ENCODE measurements at regions not wholly inside any gene's neighbourhood (a gene's known extent, or its start where the extent isn't known, plus 50 kb on each side); places are given as distances from the start of the nearest gene placed in this dataset.
A peak's percentile ranks its signal among the peaks of the same experiment; 100 is the strongest.

DNA sequence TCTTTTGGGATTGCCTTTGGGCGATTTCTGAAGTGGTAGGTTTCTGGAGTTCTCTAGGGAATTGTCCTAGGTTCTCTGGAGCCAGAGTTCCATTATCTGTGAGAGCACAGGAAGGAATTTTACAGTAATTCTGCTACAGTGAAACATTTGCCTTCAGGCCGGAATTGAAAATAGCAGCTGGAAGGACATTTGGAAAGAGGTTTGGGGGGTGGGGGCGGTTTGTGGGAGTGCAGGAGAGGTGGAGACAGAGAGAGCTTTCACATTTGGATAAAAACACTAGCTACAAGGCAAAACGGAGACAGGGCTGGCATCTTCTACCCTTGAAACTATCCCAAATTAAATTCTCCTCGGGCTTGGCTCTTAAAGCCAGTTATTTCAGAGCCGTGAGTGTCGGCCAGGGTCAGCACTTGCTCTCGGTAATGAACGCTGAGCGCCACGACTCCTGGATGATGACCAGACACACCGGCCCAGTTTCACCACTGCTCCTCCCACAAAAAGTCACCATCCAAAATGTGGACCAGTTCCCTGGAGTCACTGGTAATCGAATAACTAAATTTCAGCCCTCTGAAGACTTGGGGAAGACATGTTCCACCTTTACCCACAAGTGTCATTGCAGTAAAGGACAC is 67.7 kb upstream of the TANC2 start:
- TF ChIP-seq ISL1 (CRISPR knock-in tag; IDR thresholded peaks at IDR 0.05): 0 out of 2 replicates have a peak, but pooled peaks have one; percentile 40
- no peak for TF ChIP-seq OSR1 (CRISPR knock-in tag; IDR thresholded peaks at IDR 0.05)
- ATAC-seq: peak; percentile 20; the same call in 1 of the 3 replicates

DNA sequence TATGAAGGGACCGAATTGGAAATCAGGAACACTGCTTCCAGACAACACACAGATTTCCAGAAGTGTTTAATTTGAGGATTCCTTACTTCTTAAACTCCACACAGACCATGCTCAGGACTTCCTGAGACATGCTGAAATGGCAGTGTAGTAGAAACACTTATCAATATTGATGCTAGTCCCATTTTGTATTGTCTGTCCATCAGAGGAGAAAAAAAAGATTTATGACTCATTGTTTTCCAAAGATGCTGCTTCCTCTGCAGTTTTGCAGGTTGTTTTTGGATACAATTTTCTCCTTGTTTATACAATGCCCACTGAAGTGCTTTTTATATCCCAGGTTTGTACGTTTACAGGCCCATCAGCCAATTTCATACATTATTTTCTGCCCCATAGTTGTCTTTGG is 68.3 kb upstream of the TANC2 start:
- TF ChIP-seq SNAI2 (CRISPR knock-in tag; IDR thresholded peaks at IDR 0.05): peak; percentile 92; the same call in 1 of the 2 replicates
- TF ChIP-seq CSRNP3 (CRISPR knock-in tag; IDR thresholded peaks at IDR 0.05): no peak
- ATAC-seq: no peak

DNA sequence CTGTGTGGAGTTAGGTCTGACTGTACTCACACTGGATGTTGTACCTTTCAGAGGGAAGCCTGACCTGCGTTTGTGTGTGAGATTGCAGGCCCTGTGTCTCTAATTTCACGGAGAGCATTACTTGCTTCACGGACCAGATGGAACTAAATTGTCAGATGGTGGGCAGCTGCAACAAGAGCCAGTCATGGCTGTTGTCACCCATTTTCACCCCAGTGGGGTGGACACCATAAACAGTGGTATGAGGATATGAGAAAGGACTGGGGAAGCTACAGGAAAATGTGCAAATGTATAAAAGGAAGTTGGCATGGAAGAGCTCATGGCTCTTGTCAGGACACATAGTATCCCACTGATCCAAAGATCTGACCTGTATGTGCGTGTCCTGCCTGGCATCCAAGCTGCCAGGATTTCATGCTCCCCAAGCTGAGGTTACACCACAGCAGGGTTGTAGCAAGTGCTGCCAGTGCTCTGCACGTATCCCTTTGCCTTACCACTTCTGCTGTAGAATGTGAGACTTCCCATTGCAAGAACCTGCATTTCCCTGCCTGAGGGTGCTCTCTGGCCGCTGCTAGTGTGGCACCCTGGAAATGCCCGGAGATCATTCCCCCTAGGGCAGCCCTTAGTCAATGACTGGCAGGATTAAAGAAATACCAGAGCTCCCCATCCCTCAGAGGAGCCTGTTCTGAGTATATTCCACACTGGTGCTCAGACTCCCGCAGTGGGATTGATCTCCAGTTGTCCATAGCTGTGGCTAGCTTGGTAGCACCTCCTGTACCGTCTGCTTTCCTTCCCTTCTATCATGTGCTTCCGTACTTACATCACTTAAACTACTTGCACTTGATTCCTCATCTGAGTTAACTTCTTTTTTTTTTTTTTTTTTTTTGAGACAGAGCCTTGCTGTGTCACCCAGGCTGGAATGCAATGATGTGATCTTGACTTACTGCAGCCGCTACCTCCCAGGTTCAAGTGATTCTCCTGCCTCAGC is 70.4 kb upstream of the TANC2 start:
- no peak for ATAC-seq
- TF ChIP-seq TOX (CRISPR knock-in tag; IDR thresholded peaks at IDR 0.05; ENCODE audit: borderline replicate concordance) (no peak), TCF4 (CRISPR knock-in tag; IDR thresholded peaks at IDR 0.05; ENCODE audit: borderline replicate concordance) (no peak), TSHZ2 (CRISPR knock-in tag; IDR thresholded peaks at IDR 0.05) (no peak), ARNTL (CRISPR knock-in tag; IDR thresholded peaks at IDR 0.05; ENCODE audit: borderline replicate concordance, low read depth) (no peak), ZNF565 (CRISPR knock-in tag; conservative IDR thresholded peaks at IDR 0.05; ENCODE audit: low read depth) (no peak), ISL1 (CRISPR knock-in tag; IDR thresholded peaks at IDR 0.05) (no peak), CREB5 (CRISPR knock-in tag; IDR thresholded peaks at IDR 0.05; ENCODE audit: low read depth) (no peak), RARB (CRISPR knock-in tag; IDR thresholded peaks at IDR 0.05) (no peak), PPARA (CRISPR knock-in tag; IDR thresholded peaks at IDR 0.05; ENCODE audit: borderline replicate concordance) (no peak), ZFP3 (CRISPR knock-in tag; IDR thresholded peaks at IDR 0.05) (no peak), ZNF70 (CRISPR knock-in tag; IDR thresholded peaks at IDR 0.05) (no peak), ZC3H10 (CRISPR knock-in tag; IDR thresholded peaks at IDR 0.05) (no peak), ZFP30 (CRISPR knock-in tag; IDR thresholded peaks at IDR 0.05) (no peak), CSDC2 (CRISPR knock-in tag; IDR thresholded peaks at IDR 0.05) (no peak)
- TF ChIP-seq, protein P1, sequence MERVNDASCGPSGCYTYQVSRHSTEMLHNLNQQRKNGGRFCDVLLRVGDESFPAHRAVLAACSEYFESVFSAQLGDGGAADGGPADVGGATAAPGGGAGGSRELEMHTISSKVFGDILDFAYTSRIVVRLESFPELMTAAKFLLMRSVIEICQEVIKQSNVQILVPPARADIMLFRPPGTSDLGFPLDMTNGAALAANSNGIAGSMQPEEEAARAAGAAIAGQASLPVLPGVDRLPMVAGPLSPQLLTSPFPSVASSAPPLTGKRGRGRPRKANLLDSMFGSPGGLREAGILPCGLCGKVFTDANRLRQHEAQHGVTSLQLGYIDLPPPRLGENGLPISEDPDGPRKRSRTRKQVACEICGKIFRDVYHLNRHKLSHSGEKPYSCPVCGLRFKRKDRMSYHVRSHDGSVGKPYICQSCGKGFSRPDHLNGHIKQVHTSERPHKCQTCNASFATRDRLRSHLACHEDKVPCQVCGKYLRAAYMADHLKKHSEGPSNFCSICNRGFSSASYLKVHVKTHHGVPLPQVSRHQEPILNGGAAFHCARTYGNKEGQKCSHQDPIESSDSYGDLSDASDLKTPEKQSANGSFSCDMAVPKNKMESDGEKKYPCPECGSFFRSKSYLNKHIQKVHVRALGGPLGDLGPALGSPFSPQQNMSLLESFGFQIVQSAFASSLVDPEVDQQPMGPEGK (CRISPR knock-in tag; IDR thresholded peaks at IDR 0.05; ENCODE audit: borderline replicate concordance): no peak

DNA sequence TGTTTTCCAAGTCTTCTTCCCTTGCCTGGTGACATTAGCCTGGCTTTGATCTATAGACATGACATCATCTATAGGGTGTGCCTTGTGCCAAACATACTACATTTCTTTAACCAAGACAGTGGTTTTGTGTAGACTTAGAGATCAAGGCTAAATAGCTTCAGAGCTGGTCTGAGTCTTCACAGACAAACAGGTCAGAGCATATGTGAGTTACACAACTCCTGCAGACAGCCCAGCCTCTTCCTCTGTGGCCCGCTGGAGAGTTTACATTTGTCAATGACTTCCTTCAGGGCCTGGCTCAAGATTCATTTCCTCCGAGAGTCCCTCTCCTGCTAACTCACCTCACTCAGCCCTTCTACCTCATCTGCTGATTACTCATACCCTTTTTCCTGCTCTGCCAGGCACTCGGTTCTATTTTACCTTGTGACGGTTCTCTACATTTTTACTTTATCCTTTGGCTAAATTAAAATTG is 73.1 kb upstream of the TANC2 start:
- ATAC-seq: peak; percentile 83
- TF ChIP-seq CREB5 (CRISPR knock-in tag; IDR thresholded peaks at IDR 0.05; ENCODE audit: low read depth) (peak; percentile 56; the same call in 1 of the 2 replicates), TCF4 (CRISPR knock-in tag; IDR thresholded peaks at IDR 0.05; ENCODE audit: borderline replicate concordance) (no peak), ISL1 (CRISPR knock-in tag; IDR thresholded peaks at IDR 0.05) (0 out of 2 replicates have a peak, but pooled peaks have one; percentile 32), ESRRG (CRISPR knock-in tag; IDR thresholded peaks at IDR 0.05) (no peak), GLIS3 (CRISPR knock-in tag; IDR thresholded peaks at IDR 0.05) (no peak), OSR1 (CRISPR knock-in tag; IDR thresholded peaks at IDR 0.05) (no peak)
